ENCODE measurements at regions not wholly inside any gene's neighbourhood (a gene's known extent, or its start where the extent isn't known, plus 50 kb on each side); places are given as distances from the start of the nearest gene placed in this dataset.

- peaks cover 2% of the 10 kb centered on the region for H3K36me3 Mint-ChIP-seq (ENCODE audit: insufficient read depth)
- H3K27me3 Mint-ChIP-seq: peaks cover 5% of the 10 kb centered on the region
- H3K4me1 Mint-ChIP-seq: peaks cover 50% of the 10 kb centered on the region
- DNase-seq (ENCODE audit: low spot score in 2 of 2) (peak in 1 of 2 donors; percentile 63), ATAC-seq (replicated peaks; ENCODE audit: extremely low read depth, poor library complexity, severe bottlenecking) (peak; percentile 82)
- no peaks in the 10 kb centered on the region for H3K9me3 Mint-ChIP-seq
- peak overlapping the region; percentile 41 for H3K4me3 Mint-ChIP-seq
- H3K27ac Mint-ChIP-seq (ENCODE audit: low read depth): peak overlapping the region; percentile 89
Measured at GRCh38 chr2:239544918-239545465, 144.2 kb upstream of the HDAC4 start.

- Mint-ChIP-seq H3K27me3 (peaks cover 9% of the 10 kb centered on the region), H3K9me3 (no peaks in the 10 kb centered on the region), H3K4me1 (peaks cover 47% of the 10 kb centered on the region), H3K36me3 (ENCODE audit: insufficient read depth) (peaks cover 2% of the 10 kb centered on the region), H3K4me3 (peak overlapping the region; percentile 41), H3K27ac (ENCODE audit: low read depth) (peak overlapping the region; percentile 89)
- no peak for ATAC-seq (replicated peaks; ENCODE audit: extremely low read depth, poor library complexity, severe bottlenecking)
- no peak for DNase-seq (ENCODE audit: low spot score in 2 of 2)
Measured at GRCh38 chr2:239544143-239544917, 143.5 kb upstream of the HDAC4 start.

GRCh38 chr2:239543702-239544101, 142.9 kb upstream of the HDAC4 start:
- no peak for ATAC-seq (replicated peaks; ENCODE audit: extremely low read depth, poor library complexity, severe bottlenecking)
- no peak overlapping the region for H3K4me3 Mint-ChIP-seq
- H3K27me3 Mint-ChIP-seq: peaks cover 9% of the 10 kb centered on the region
- peaks cover 41% of the 10 kb centered on the region for H3K4me1 Mint-ChIP-seq
- no peak overlapping the region for H3K27ac Mint-ChIP-seq (ENCODE audit: low read depth)
- DNase-seq (ENCODE audit: low spot score in 2 of 2): no peak
- no peaks in the 10 kb centered on the region for H3K9me3 Mint-ChIP-seq
- peaks cover 2% of the 10 kb centered on the region for H3K36me3 Mint-ChIP-seq (ENCODE audit: insufficient read depth)

GRCh38 chr2:239540174-239540573, 139.4 kb upstream of the HDAC4 start:
- DNase-seq (ENCODE audit: low spot score in 2 of 2) (no peak), ATAC-seq (replicated peaks; ENCODE audit: extremely low read depth, poor library complexity, severe bottlenecking) (no peak)
- no peak overlapping the region for H3K27ac Mint-ChIP-seq (ENCODE audit: low read depth)
- H3K4me3 Mint-ChIP-seq: no peak overlapping the region
- H3K27me3 Mint-ChIP-seq: peaks cover 9% of the 10 kb centered on the region
- no peaks in the 10 kb centered on the region for H3K36me3 Mint-ChIP-seq (ENCODE audit: insufficient read depth)
- H3K4me1 Mint-ChIP-seq: peaks cover 18% of the 10 kb centered on the region
- H3K9me3 Mint-ChIP-seq: no peaks in the 10 kb centered on the region

- Mint-ChIP-seq H3K27me3 (peaks cover 9% of the 10 kb centered on the region), H3K4me1 (peaks cover 14% of the 10 kb centered on the region), H3K9me3 (no peaks in the 10 kb centered on the region), H3K4me3 (no peak overlapping the region), H3K36me3 (ENCODE audit: insufficient read depth) (no peaks in the 10 kb centered on the region), H3K27ac (ENCODE audit: low read depth) (no peak overlapping the region)
- DNase-seq (ENCODE audit: low spot score in 2 of 2) (no peak), ATAC-seq (replicated peaks; ENCODE audit: extremely low read depth, poor library complexity, severe bottlenecking) (no peak)
Measured at GRCh38 chr2:239539776-239540100, 138.9 kb upstream of the HDAC4 start.

GRCh38 chr2:239539083-239539775, 138.4 kb upstream of the HDAC4 start:
- no peak overlapping the region for H3K27ac Mint-ChIP-seq (ENCODE audit: low read depth)
- peaks cover 9% of the 10 kb centered on the region for H3K27me3 Mint-ChIP-seq
- ATAC-seq (replicated peaks; ENCODE audit: extremely low read depth, poor library complexity, severe bottlenecking): no peak
- peaks cover 11% of the 10 kb centered on the region for H3K4me1 Mint-ChIP-seq
- H3K9me3 Mint-ChIP-seq: no peaks in the 10 kb centered on the region
- H3K4me3 Mint-ChIP-seq: no peak overlapping the region
- DNase-seq (ENCODE audit: low spot score in 2 of 2): no peak
- no peaks in the 10 kb centered on the region for H3K36me3 Mint-ChIP-seq (ENCODE audit: insufficient read depth)

- DNase-seq (ENCODE audit: low spot score in 2 of 2) (no peak), ATAC-seq (replicated peaks; ENCODE audit: extremely low read depth, poor library complexity, severe bottlenecking) (no peak)
- no peaks in the 10 kb centered on the region for H3K36me3 Mint-ChIP-seq (ENCODE audit: insufficient read depth)
- no peak overlapping the region for H3K4me3 Mint-ChIP-seq
- H3K27ac Mint-ChIP-seq (ENCODE audit: low read depth): no peak overlapping the region
- H3K4me1 Mint-ChIP-seq: peaks cover 6% of the 10 kb centered on the region
- H3K9me3 Mint-ChIP-seq: no peaks in the 10 kb centered on the region
- H3K27me3 Mint-ChIP-seq: peaks cover 9% of the 10 kb centered on the region
Measured at GRCh38 chr2:239538357-239539052, 137.7 kb upstream of the HDAC4 start.

GRCh38 chr2:239537633-239538356, 137.0 kb upstream of the HDAC4 start:
- H3K27me3 Mint-ChIP-seq: peaks cover 9% of the 10 kb centered on the region
- no peak overlapping the region for H3K4me3 Mint-ChIP-seq
- H3K36me3 Mint-ChIP-seq (ENCODE audit: insufficient read depth): no peaks in the 10 kb centered on the region
- peaks cover 6% of the 10 kb centered on the region for H3K4me1 Mint-ChIP-seq
- ATAC-seq (replicated peaks; ENCODE audit: extremely low read depth, poor library complexity, severe bottlenecking) (no peak), DNase-seq (ENCODE audit: low spot score in 2 of 2) (no peak)
- no peaks in the 10 kb centered on the region for H3K9me3 Mint-ChIP-seq
- H3K27ac Mint-ChIP-seq (ENCODE audit: low read depth): no peak overlapping the region

- H3K4me3 Mint-ChIP-seq: no peak overlapping the region
- H3K27ac Mint-ChIP-seq (ENCODE audit: low read depth): no peak overlapping the region
- no peaks in the 10 kb centered on the region for H3K36me3 Mint-ChIP-seq (ENCODE audit: insufficient read depth)
- ATAC-seq (replicated peaks; ENCODE audit: extremely low read depth, poor library complexity, severe bottlenecking) (no peak), DNase-seq (ENCODE audit: low spot score in 2 of 2) (no peak)
- H3K4me1 Mint-ChIP-seq: peaks cover 6% of the 10 kb centered on the region
- no peaks in the 10 kb centered on the region for H3K9me3 Mint-ChIP-seq
- peaks cover 9% of the 10 kb centered on the region for H3K27me3 Mint-ChIP-seq
Measured at GRCh38 chr2:239536186-239536585, 135.4 kb upstream of the HDAC4 start.

GRCh38 chr2:239535413-239536144, 134.8 kb upstream of the HDAC4 start:
- Mint-ChIP-seq H3K27ac (ENCODE audit: low read depth) (no peak overlapping the region), H3K4me1 (peaks cover 6% of the 10 kb centered on the region), H3K9me3 (no peaks in the 10 kb centered on the region), H3K36me3 (ENCODE audit: insufficient read depth) (no peaks in the 10 kb centered on the region), H3K27me3 (peaks cover 10% of the 10 kb centered on the region), H3K4me3 (no peak overlapping the region)
- no peak for DNase-seq (ENCODE audit: low spot score in 2 of 2)
- no peak for ATAC-seq (replicated peaks; ENCODE audit: extremely low read depth, poor library complexity, severe bottlenecking)

- Mint-ChIP-seq H3K4me3 (no peak overlapping the region), H3K36me3 (ENCODE audit: insufficient read depth) (no peaks in the 10 kb centered on the region), H3K27me3 (peaks cover 10% of the 10 kb centered on the region), H3K9me3 (no peaks in the 10 kb centered on the region), H3K4me1 (no peaks in the 10 kb centered on the region), H3K27ac (ENCODE audit: low read depth) (no peak overlapping the region)
- ATAC-seq (replicated peaks; ENCODE audit: extremely low read depth, poor library complexity, severe bottlenecking) (no peak), DNase-seq (ENCODE audit: low spot score in 2 of 2) (no peak)
Measured at GRCh38 chr2:239534581-239535412, 134.0 kb upstream of the HDAC4 start.

All from central memory CD8-positive, alpha-beta T cell (primary cell).